ENCODE measurements at regions not wholly inside any gene's neighbourhood (a gene's known extent, or its start where the extent isn't known, plus 50 kb on each side); places are given as distances from the start of the nearest gene placed in this dataset.

DNA sequence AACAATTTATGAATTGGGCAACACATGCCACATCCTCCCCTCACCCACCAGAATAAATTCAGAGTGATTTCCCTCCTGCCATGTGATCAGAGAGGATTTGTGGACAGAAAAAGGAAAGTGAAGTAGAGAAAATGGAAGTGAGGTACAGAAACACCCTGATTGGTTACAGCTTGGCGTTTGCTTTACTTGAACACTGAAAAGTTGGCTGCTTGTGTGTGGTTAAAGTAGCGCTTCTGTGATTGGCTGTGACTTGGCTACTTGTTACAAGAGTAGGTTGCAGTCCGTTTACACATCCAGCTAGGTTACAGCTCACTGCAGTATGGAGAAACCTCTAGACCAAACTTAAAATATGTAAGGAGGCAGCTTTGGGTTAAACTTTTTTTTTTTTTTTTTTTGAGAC lies 205.2 kb upstream of the ZNF608 start:
- no peak for TF ChIP-seq POLR2A (IDR thresholded peaks at IDR 0.05)
- no peak for TF ChIP-seq CTCF (IDR thresholded peaks at IDR 0.05)

Data from sigmoid colon (tissue), 3 donors.